Epithelial cell of esophagus (primary cell): ENCODE measurements at regions not wholly inside any gene's neighbourhood (a gene's known extent, or its start where the extent isn't known, plus 50 kb on each side); places are given as distances from the start of the nearest gene placed in this dataset.

ENCODE experiments used
- DNase-seq: peaks from one replicate; pipeline ENCODE4 v3.0.0; 2010; ENCODE audit warnings: low read depth
- H3K4me3 ChIP-seq: 2 replicates; pipeline ENCODE4 v1.5.1; 2011; ENCODE audit warnings: mild to moderate bottlenecking, low read length, control low read depth
- CTCF ChIP-seq: IDR thresholded peaks from 2 replicates; pipeline ENCODE4 v1.5.1; 2011; ENCODE audit warnings: low read depth, mild to moderate bottlenecking, low read length, control low read depth, inconsistent platforms; ENCODE audit not compliant: insufficient read depth; ENCODE audit errors: missing control alignments

- DNase-seq: no peak
- TF ChIP-seq CTCF: no peak
- H3K4me3 ChIP-seq: no peak overlapping the region
These were observed 65.1 kb upstream of the DUSP22 start for GRCh38 chr6:227074-227782.

GRCh38 chr6:227812-228338 is 64.4 kb upstream of the DUSP22 start:
- no peak for DNase-seq
- no peak overlapping the region for H3K4me3 ChIP-seq
- no peak for TF ChIP-seq CTCF

- no peak for DNase-seq
- no peak for TF ChIP-seq CTCF
- no peak overlapping the region for H3K4me3 ChIP-seq
These were observed 63.2 kb upstream of the DUSP22 start for GRCh38 chr6:228881-229651.

- no peak for DNase-seq
- H3K4me3 ChIP-seq: no peak overlapping the region
- no peak for TF ChIP-seq CTCF
These were observed 60.5 kb upstream of the DUSP22 start for GRCh38 chr6:231779-232178.

GRCh38 chr6:232982-233640 is 59.2 kb upstream of the DUSP22 start:
- no peak for TF ChIP-seq CTCF
- DNase-seq: no peak
- H3K4me3 ChIP-seq: no peak overlapping the region

- no peak for TF ChIP-seq CTCF
- no peak for DNase-seq
- no peak overlapping the region for H3K4me3 ChIP-seq
These were observed 57.4 kb upstream of the DUSP22 start for GRCh38 chr6:234706-235372.
